ENCODE measurements at regions not wholly inside any gene's neighbourhood (a gene's known extent, or its start where the extent isn't known, plus 50 kb on each side); places are given as distances from the start of the nearest gene placed in this dataset.

- WGBS, 2 donors (ENCODE audit: low coverage in 1 of 2): 70 to 81% methylated on average over 2 of the region's 2 CpGs
- H3K9me3 ChIP-seq: no peaks in the 10 kb centered on the region
- H3K27me3 ChIP-seq: peaks cover 4% of the 10 kb centered on the region
- no peaks in the 10 kb centered on the region for H3K4me1 ChIP-seq
- no peak for ATAC-seq
- H3K4me3 ChIP-seq: no peak overlapping the region
- no peaks in the 10 kb centered on the region for H3K36me3 ChIP-seq
- TF ChIP-seq POLR2AphosphoS5 (IDR thresholded peaks at IDR 0.05) (no peak), CTCF (IDR thresholded peaks at IDR 0.05) (no peak), EP300 (IDR thresholded peaks at IDR 0.05) (no peak), POLR2A (IDR thresholded peaks at IDR 0.05) (no peak)
- no peak overlapping the region for H3K27ac ChIP-seq
Measured at GRCh38 chr13:97559030-97559429, 125.1 kb downstream of the RAP2A start.

GRCh38 chr13:97559981-97560380 is 126.0 kb downstream of the RAP2A start:
- Histone ChIP-seq H3K27me3 (peaks cover 13% of the 10 kb centered on the region), H3K27ac (no peak overlapping the region), H3K4me3 (no peak overlapping the region), H3K4me1 (no peaks in the 10 kb centered on the region), H3K36me3 (no peaks in the 10 kb centered on the region), H3K9me3 (no peaks in the 10 kb centered on the region)
- ATAC-seq: no peak
- WGBS, 2 donors (ENCODE audit: low coverage in 1 of 2): 91 to 100% methylated on average over 1 to 3 of the region's 3 CpGs
- TF ChIP-seq EP300 (IDR thresholded peaks at IDR 0.05): no peak
- TF ChIP-seq POLR2AphosphoS5 (IDR thresholded peaks at IDR 0.05): no peak
- TF ChIP-seq POLR2A (IDR thresholded peaks at IDR 0.05): no peak
- TF ChIP-seq CTCF (IDR thresholded peaks at IDR 0.05): no peak

GRCh38 chr13:97561182-97561581 is 127.2 kb downstream of the RAP2A start:
- peaks cover 22% of the 10 kb centered on the region for H3K27me3 ChIP-seq
- no peak overlapping the region for H3K4me3 ChIP-seq
- H3K4me1 ChIP-seq: no peaks in the 10 kb centered on the region
- no peak for ATAC-seq
- WGBS, 2 donors (ENCODE audit: low coverage in 1 of 2): 53 to 67% methylated on average over 1 of the region's 1 CpG
- TF ChIP-seq POLR2A (IDR thresholded peaks at IDR 0.05) (no peak), EP300 (IDR thresholded peaks at IDR 0.05) (no peak), POLR2AphosphoS5 (IDR thresholded peaks at IDR 0.05) (no peak), CTCF (IDR thresholded peaks at IDR 0.05) (no peak)
- no peaks in the 10 kb centered on the region for H3K36me3 ChIP-seq
- no peak overlapping the region for H3K27ac ChIP-seq
- H3K9me3 ChIP-seq: no peaks in the 10 kb centered on the region

GRCh38 chr13:97562962-97563361 is 129.0 kb downstream of the RAP2A start:
- TF ChIP-seq EP300 (IDR thresholded peaks at IDR 0.05): no peak
- TF ChIP-seq POLR2AphosphoS5 (IDR thresholded peaks at IDR 0.05): no peak
- no peak for TF ChIP-seq POLR2A (IDR thresholded peaks at IDR 0.05)
- WGBS, 2 donors (ENCODE audit: low coverage in 1 of 2): 67 to 100% methylated on average over 1 of the region's 1 CpG
- no peak for ATAC-seq
- H3K27me3 ChIP-seq: peaks cover 33% of the 10 kb centered on the region
- no peak overlapping the region for H3K4me3 ChIP-seq
- H3K27ac ChIP-seq: no peak overlapping the region
- no peaks in the 10 kb centered on the region for H3K9me3 ChIP-seq
- H3K36me3 ChIP-seq: no peaks in the 10 kb centered on the region
- H3K4me1 ChIP-seq: no peaks in the 10 kb centered on the region

- H3K4me1 ChIP-seq: no peaks in the 10 kb centered on the region
- no peaks in the 10 kb centered on the region for H3K36me3 ChIP-seq
- no peak overlapping the region for H3K4me3 ChIP-seq
- no peak for ATAC-seq
- H3K27ac ChIP-seq: no peak overlapping the region
- WGBS, 2 donors (ENCODE audit: low coverage in 1 of 2): 76 to 83% methylated on average over 5 of the region's 5 CpGs
- peaks cover 33% of the 10 kb centered on the region for H3K27me3 ChIP-seq
- TF ChIP-seq CTCF (IDR thresholded peaks at IDR 0.05): no peak
- TF ChIP-seq POLR2AphosphoS5 (IDR thresholded peaks at IDR 0.05): no peak
- no peak for TF ChIP-seq POLR2A (IDR thresholded peaks at IDR 0.05)
- TF ChIP-seq EP300 (IDR thresholded peaks at IDR 0.05): no peak
- no peaks in the 10 kb centered on the region for H3K9me3 ChIP-seq
Measured at GRCh38 chr13:97564956-97565355, 131.0 kb downstream of the RAP2A start.
